Ovary (tissue), 7 donors: ENCODE measurements at regions not wholly inside any gene's neighbourhood (a gene's known extent, or its start where the extent isn't known, plus 50 kb on each side); places are given as distances from the start of the nearest gene placed in this dataset.

Experiments
- DNase-seq, 5 donors: peaks; one replicate each; pipeline ENCODE4 v3.0.0-alpha.2; 2019 to 2020
- H3K27ac ChIP-seq, 2 donors: fragments of 200-600 bp; one replicate each; pipeline versions ENCODE4 v1.5.1 to v1.8.0; 2019 to 2022
- H3K27me3 ChIP-seq: fragments of 200-600 bp; one replicate; pipeline ENCODE4 v1.8.0; 2022
- H3K36me3 ChIP-seq: fragments of 200-600 bp; sonication (generic); one replicate; pipeline ENCODE4 v1.5.1; 2019
- H3K4me1 ChIP-seq: one replicate; pipeline ENCODE4 v1.8.1; 2013; ENCODE audit warnings: mild to moderate bottlenecking, moderate library complexity; ENCODE audit not compliant: insufficient read depth
- H3K4me3 ChIP-seq: fragments of 200-600 bp; sonication (generic); one replicate; pipeline ENCODE4 v1.5.1; 2017
- H3K9me3 ChIP-seq, 2 donors: fragments of 200-600 bp in 1 of 2; sonication (generic) in 1 of 2; one replicate each; pipeline versions ENCODE4 v1.5.1 to v1.8.1; 2013 to 2019; ENCODE audit warnings: mild to moderate bottlenecking in 1 of 2, moderate library complexity in 1 of 2
- EP300 ChIP-seq: sonication (generic); formaldehyde crosslinking; IDR thresholded peaks from one replicate; pipeline ENCODE4 v1.6.1; 2017; ENCODE audit warnings: antibody characterized with exemption
- POLR2A ChIP-seq: fragments of 450-650 bp; IDR thresholded peaks from one replicate; pipeline ENCODE4 v1.6.1; 2017; ENCODE audit warnings: antibody characterized with exemption, mild to moderate bottlenecking, moderate library complexity
- WGBS, 3 donors: extraction: QIAGEN DNeasy Blood & Tissue Kit in 1 of 3; methylation state at CpG; one replicate each; pipeline versions ENCODE4 v1.1.5 to v1.1.7; 2013 to 2017; 5-methylcytosine and 5-hydroxymethylcytosine counted together
- intact Hi-C, 4 donors: fragments of 100-400 bp; cut with DNase I; formaldehyde crosslinking; loops; one replicate each; pipeline versions ENCODE4 v1.11.0 to v1.15.1; 2022 to 2023
- TF ChIP-seq, protein P1 (sequence below), 3 donors: fragments of 450-650 bp in 2 of 3; fragments of 200-600 bp in 1 of 3; IDR thresholded peaks; one replicate each; pipeline versions ENCODE4 v1.5.1 to v1.8.0; 2016 to 2022; ENCODE audit warnings: antibody characterized with exemption in 3 of 3, mild to moderate bottlenecking in 1 of 3
- donor health status: DM: no; HTN: no; CAD: no; lungs with moderate emphysema.
- donor health status: DM: no; HTN: no; CAD: no.
- donor health status: Bipolar disorder and iron deficiency.
- donor health status: DM: no; HTN: no; CAD: no.
- donor health status: DM: yes; HTN: yes; CAD: no.

DNA sequence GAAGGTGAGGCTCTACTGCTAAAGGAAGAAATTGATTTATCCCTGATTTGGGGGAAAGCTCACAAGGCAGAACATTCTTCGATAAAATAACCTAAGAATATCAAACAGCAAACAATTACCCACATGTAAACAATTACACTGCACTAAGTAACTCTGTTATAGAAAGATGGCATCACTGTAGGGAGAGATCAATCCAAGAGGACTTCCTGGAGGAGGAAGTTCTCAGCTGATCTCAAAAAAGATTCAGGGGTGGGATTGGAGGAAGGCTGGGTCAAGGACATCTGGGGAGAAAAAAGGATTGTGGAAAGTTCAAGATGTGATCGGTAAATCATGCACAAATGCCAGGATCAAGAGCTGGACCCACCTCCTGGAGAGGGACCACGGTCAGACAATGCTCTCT, 361.0 kb upstream of the SULF2 start:
- Histone ChIP-seq H3K9me3 (no peaks in the 10 kb centered on the region), H3K36me3 (no peaks in the 10 kb centered on the region), H3K4me3 (no peak overlapping the region), H3K27ac (no peak overlapping the region), H3K4me1 (no peaks in the 10 kb centered on the region), H3K27me3 (no peaks in the 10 kb centered on the region)
- intact Hi-C loops: no loop called here
- WGBS, 3 donors: 65 to 76% (median 71%) methylated on average over 3 of the region's 3 CpGs
- peak in 1 of 5 donors; percentile 7 for DNase-seq
- TF ChIP-seq, protein P1, sequence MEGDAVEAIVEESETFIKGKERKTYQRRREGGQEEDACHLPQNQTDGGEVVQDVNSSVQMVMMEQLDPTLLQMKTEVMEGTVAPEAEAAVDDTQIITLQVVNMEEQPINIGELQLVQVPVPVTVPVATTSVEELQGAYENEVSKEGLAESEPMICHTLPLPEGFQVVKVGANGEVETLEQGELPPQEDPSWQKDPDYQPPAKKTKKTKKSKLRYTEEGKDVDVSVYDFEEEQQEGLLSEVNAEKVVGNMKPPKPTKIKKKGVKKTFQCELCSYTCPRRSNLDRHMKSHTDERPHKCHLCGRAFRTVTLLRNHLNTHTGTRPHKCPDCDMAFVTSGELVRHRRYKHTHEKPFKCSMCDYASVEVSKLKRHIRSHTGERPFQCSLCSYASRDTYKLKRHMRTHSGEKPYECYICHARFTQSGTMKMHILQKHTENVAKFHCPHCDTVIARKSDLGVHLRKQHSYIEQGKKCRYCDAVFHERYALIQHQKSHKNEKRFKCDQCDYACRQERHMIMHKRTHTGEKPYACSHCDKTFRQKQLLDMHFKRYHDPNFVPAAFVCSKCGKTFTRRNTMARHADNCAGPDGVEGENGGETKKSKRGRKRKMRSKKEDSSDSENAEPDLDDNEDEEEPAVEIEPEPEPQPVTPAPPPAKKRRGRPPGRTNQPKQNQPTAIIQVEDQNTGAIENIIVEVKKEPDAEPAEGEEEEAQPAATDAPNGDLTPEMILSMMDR (IDR thresholded peaks at IDR 0.05): no peak
- TF ChIP-seq POLR2A: no peak
- no peak for TF ChIP-seq EP300

DNA sequence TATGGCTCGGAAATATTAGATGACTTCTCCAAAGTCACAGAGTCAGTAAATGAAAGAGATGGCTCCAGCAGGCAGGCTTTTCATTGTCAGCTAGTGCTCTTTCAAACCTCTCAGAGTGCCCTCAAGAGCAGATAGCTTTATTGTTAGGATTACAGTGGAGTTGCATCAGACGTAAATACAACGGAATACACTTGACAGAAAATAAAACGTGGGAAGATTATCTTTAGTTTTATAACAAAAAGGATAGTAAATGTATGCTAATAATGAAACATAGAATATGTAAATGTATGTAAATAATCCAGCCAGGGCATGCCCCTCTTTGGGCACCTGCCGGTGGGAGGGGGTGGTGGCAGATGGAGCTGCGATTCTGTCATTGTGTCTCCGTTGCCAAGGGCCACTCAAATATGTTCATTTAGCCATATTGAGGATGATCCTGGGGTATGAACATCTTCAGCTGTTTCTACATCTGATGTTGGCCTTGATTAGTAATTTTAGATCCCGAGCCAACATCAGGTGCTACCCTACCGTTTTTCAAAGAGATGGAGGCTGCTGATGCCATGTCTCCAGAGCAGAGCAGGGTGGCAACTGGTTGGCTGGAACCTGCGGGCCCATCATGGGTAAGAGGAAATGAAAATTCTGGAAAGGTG, 358.3 kb upstream of the SULF2 start:
- no peak overlapping the region for H3K4me3 ChIP-seq
- no peaks in the 10 kb centered on the region for H3K4me1 ChIP-seq
- no peaks in the 10 kb centered on the region for H3K27me3 ChIP-seq
- intact Hi-C loops: no loop called here
- no peaks in the 10 kb centered on the region for H3K9me3 ChIP-seq
- 83 to 87% (median 84%) methylated on average over 10 of the region's 10 CpGs for WGBS, 3 donors
- H3K36me3 ChIP-seq: no peaks in the 10 kb centered on the region
- no peak for TF ChIP-seq EP300
- TF ChIP-seq POLR2A: no peak
- TF ChIP-seq, protein P1 (IDR thresholded peaks at IDR 0.05): no peak
- DNase-seq: no peak
- H3K27ac ChIP-seq: no peak overlapping the region

DNA sequence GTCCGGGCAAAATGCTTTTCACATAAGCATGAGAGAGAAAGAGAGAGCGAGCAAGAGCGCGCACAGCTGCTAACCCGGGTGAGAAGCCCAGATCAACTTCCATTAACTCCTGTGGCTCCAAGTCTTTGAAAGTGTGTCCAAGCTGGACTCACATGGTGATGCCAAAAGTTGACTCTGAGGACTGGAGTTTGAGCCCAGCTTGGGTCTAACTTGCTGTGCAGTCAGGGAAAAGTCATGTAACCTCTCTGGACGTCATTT, 357.2 kb upstream of the SULF2 start:
- Histone ChIP-seq H3K36me3 (no peaks in the 10 kb centered on the region), H3K4me1 (no peaks in the 10 kb centered on the region), H3K4me3 (no peak overlapping the region), H3K27ac (no peak overlapping the region), H3K9me3 (no peaks in the 10 kb centered on the region), H3K27me3 (no peaks in the 10 kb centered on the region)
- TF ChIP-seq POLR2A (no peak), EP300 (no peak)
- TF ChIP-seq, protein P1 (IDR thresholded peaks at IDR 0.05): no peak
- 51 to 62% (median 54%) methylated on average over 6 of the region's 6 CpGs for WGBS, 3 donors
- intact Hi-C loops: no loop called here
- DNase-seq: no peak

DNA sequence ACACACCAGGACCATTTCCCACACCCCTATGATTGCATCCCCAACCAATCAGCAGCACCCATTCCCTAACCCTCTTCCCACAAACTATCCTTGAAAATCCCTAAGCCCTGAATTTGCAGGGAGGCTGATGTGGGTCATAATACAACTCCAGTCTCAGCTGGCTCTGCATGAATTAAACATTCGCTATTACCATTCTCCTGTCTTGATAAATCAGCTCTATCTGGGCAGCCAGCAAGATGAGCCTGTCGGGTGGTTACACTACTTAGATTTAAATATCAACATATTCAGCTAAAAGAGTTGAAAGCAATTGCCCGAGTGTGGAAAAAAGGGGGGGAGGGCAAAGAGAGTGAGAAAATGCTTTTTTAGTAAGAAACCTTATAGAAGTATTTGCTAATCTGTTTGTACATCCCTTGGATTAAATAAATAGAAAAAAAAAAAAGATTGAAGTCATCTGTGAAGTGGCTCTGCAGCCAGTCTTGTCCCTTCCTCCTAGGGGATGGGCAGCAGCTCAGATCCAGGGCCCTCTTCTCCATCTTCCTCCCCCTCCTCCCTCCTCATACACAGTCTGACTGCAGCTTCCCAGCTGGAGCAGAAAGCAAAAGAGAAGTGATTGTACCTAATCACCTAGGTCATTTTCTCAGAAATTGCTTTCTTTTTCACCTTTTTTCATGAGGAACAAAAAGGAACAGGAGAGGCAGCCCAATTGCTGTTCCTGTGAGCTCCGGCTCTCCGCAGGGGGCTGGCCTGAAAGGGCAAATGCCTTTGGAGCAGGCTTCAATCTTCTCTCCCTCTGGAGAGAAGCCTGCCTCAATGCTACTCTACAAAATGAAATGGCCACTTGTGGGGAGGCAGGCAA, 356.6 kb upstream of the SULF2 start:
- Histone ChIP-seq H3K36me3 (no peaks in the 10 kb centered on the region), H3K4me1 (no peaks in the 10 kb centered on the region), H3K27me3 (no peaks in the 10 kb centered on the region), H3K27ac (no peak overlapping the region), H3K9me3 (no peaks in the 10 kb centered on the region), H3K4me3 (no peak overlapping the region)
- no peak for TF ChIP-seq POLR2A
- TF ChIP-seq, protein P1 (IDR thresholded peaks at IDR 0.05): no peak
- no peak for TF ChIP-seq EP300
- 54 to 69% (median 64%) methylated on average over 5 of the region's 5 CpGs for WGBS, 3 donors
- DNase-seq: no peak
- intact Hi-C loops: no loop called here
